HepG2 (cell line): ENCODE measurements at regions not wholly inside any gene's neighbourhood (a gene's known extent, or its start where the extent isn't known, plus 50 kb on each side); places are given as distances from the start of the nearest gene placed in this dataset.

Experiments
- CTCF ChIP-seq: sonication (generic); formaldehyde crosslinking; IDR thresholded peaks from 2 replicates; pipeline ENCODE4 v1.5.0; 2020; ENCODE audit warnings: mild to moderate bottlenecking, missing genetic modification reagents, moderate library complexity
- IRF2 ChIP-seq: IDR thresholded peaks from 2 replicates; pipeline ENCODE4 v1.6.1; 2018; ENCODE audit warnings: missing genetic modification reagents, missing compliant biosample characterization
- JUN ChIP-seq: sonication (generic); formaldehyde crosslinking; IDR thresholded peaks from 2 replicates; pipeline ENCODE4 v1.4.0; 2020; ENCODE audit warnings: mild to moderate bottlenecking, missing genetic modification reagents
- NCOA2 ChIP-seq: sonication (generic); formaldehyde crosslinking; IDR thresholded peaks from 2 replicates; pipeline ENCODE4 v1.8.0; 2022; ENCODE audit warnings: inconsistent platforms
- NR2C2 ChIP-seq: sonication (generic); formaldehyde crosslinking; IDR thresholded peaks from 2 replicates; pipeline ENCODE4 v1.4.0; 2020; ENCODE audit warnings: missing genetic modification reagents, mild to moderate bottlenecking, moderate library complexity, borderline replicate concordance
- POLR2A ChIP-seq, 2 experiments: IDR thresholded peaks; 2 replicates each; pipeline ENCODE4 v1.6.1; 2011; ENCODE audit warnings: low read depth in 2 of 2, low read length in 2 of 2, mild to moderate bottlenecking in 1 of 2, moderate library complexity in 1 of 2; ENCODE audit not compliant: insufficient read depth in 1 of 2
- POLR2AphosphoS5 ChIP-seq: IDR thresholded peaks from 2 replicates; pipeline ENCODE4 v1.6.1; 2012; ENCODE audit warnings: low read depth, low read length
- REST ChIP-seq, 2 experiments: IDR thresholded peaks; 2 replicates each; pipeline ENCODE4 v1.6.1; 2011 to 2012; ENCODE audit warnings: low read length in 2 of 2, borderline replicate concordance in 1 of 2, low read depth in 1 of 2, mild to moderate bottlenecking in 1 of 2, moderate library complexity in 1 of 2
- TCF7 ChIP-seq: sonication (generic); IDR thresholded peaks from 2 replicates; pipeline ENCODE4 v1.6.1; 2016; ENCODE audit warnings: antibody characterized with exemption, low read depth
- ZNF367 ChIP-seq: sonication (generic); formaldehyde crosslinking; IDR thresholded peaks from 2 replicates; pipeline ENCODE4 v1.4.0; 2020; ENCODE audit warnings: missing genetic modification reagents, borderline replicate concordance
- ZNF704 ChIP-seq: sonication (generic); formaldehyde crosslinking; IDR thresholded peaks from 2 replicates; pipeline ENCODE4 v1.8.1; 2023; ENCODE audit warnings: mild to moderate bottlenecking, inconsistent platforms, moderate library complexity, missing genetic modification reagents, borderline replicate concordance
- TF ChIP-seq, protein P1 (sequence below): sonication (generic); formaldehyde crosslinking; IDR thresholded peaks from 2 replicates; pipeline ENCODE4 v1.5.1; 2020; ENCODE audit warnings: mild to moderate bottlenecking, moderate library complexity, missing genetic modification reagents

- TF ChIP-seq CTCF (CRISPR knock-in tag) (no peak), TCF7 (no peak), NCOA2 (CRISPR knock-in tag) (no peak), REST (IDR thresholded peaks at IDR 0.05; ENCODE audit: borderline replicate concordance in 1 of 2, low read depth in 1 of 2, low read length in 2 of 2) (no peak), ZNF704 (CRISPR knock-in tag) (no peak), JUN (CRISPR knock-in tag) (no peak), IRF2 (CRISPR knock-in tag) (no peak), ZNF367 (CRISPR knock-in tag) (no peak), POLR2AphosphoS5 (no peak), POLR2A (IDR thresholded peaks at IDR 0.05; ENCODE audit: insufficient read depth in 1 of 2, low read depth in 2 of 2, low read length in 2 of 2) (no peak), NR2C2 (CRISPR knock-in tag) (no peak)
- TF ChIP-seq, protein P1, sequence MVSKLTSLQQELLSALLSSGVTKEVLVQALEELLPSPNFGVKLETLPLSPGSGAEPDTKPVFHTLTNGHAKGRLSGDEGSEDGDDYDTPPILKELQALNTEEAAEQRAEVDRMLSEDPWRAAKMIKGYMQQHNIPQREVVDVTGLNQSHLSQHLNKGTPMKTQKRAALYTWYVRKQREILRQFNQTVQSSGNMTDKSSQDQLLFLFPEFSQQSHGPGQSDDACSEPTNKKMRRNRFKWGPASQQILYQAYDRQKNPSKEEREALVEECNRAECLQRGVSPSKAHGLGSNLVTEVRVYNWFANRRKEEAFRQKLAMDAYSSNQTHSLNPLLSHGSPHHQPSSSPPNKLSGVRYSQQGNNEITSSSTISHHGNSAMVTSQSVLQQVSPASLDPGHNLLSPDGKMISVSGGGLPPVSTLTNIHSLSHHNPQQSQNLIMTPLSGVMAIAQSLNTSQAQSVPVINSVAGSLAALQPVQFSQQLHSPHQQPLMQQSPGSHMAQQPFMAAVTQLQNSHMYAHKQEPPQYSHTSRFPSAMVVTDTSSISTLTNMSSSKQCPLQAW (CRISPR knock-in tag): no peak
These were observed 111.2 kb upstream of the NOVA1 start for GRCh38 chr14:26709019-26709418.
